AG04449 (cell line): ENCODE measurements at regions not wholly inside any gene's neighbourhood (a gene's known extent, or its start where the extent isn't known, plus 50 kb on each side); places are given as distances from the start of the nearest gene placed in this dataset.

Experiments used
- CTCF ChIA-PET: fragments of 350-600 bp; formaldehyde crosslinking; extraction: SDS; loops from one replicate; lab custom pipeline; 2021; ENCODE audit warnings: antibody characterized with exemption; lab: Yijun Ruan, JAX
- POLR2A ChIA-PET: fragments of 400-600, 350-600 bp; formaldehyde crosslinking; extraction: SDS; loops from one replicate; lab custom pipeline; 2020; ENCODE audit warnings: antibody characterized with exemption, inconsistent platforms; lab: Yijun Ruan, JAX
- DNase-seq: peaks from one replicate; pipeline ENCODE4 v3.0.0-alpha.2; 2010; ENCODE audit warnings: low read depth, low spot score
- H3K4me3 ChIP-seq: 2 replicates; pipeline ENCODE4 v1.5.1; 2011; ENCODE audit warnings: low read depth, mild to moderate bottlenecking, control low read depth, low read length
- CTCF ChIP-seq: IDR thresholded peaks from one replicate; pipeline ENCODE4 v1.5.1; 2011; ENCODE audit warnings: mild to moderate bottlenecking, moderate library complexity, low read length, control low read depth, inconsistent platforms; ENCODE audit not compliant: insufficient read depth; ENCODE audit errors: missing control alignments

DNA sequence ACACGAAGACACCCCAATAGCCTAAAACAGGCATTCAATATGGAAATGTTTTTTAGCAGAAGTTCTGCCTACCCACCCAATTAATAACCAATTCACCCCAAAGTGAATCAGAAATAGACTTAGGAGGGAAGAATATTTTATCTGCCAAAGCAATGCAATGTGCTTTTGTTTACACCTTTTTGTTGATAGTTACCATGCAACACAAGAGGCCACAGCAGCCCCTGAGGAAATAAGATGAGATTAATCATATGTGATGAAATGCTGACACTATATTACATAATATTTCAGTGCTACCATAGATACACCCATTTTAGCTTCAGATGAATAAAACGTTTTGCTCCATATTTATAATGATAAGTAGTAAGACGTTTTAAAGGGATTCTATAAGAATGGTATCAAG, 60.9 kb upstream of the RGS2 start:
- no peak for DNase-seq
- CTCF ChIA-PET: interaction anchor here (0.9 to 1.0 kb wide), 2 partner anchors 11 to 60 kb away, joined by 3 read pairs; no protein-coding TSS in a partner anchor

GRCh38 chr1:192749349-192749748, 59.5 kb upstream of the RGS2 start:
- no peak for DNase-seq
- no peak for TF ChIP-seq CTCF
- ChIA-PET POLR2A (no interaction called here), CTCF (interaction anchor here (1.0 kb wide), 1 partner anchor 12 kb away, joined by 5 read pairs; no protein-coding TSS in a partner anchor)
- H3K4me3 ChIP-seq: no peak overlapping the region

More for the DNA sequence above, 60.9 kb upstream of the RGS2 start:
- POLR2A ChIA-PET: interaction anchor here (1.1 kb wide), 1 partner anchor 15 kb away, joined by 3 read pairs; no protein-coding TSS in a partner anchor
- no peak overlapping the region for H3K4me3 ChIP-seq
- no peak for TF ChIP-seq CTCF

DNA sequence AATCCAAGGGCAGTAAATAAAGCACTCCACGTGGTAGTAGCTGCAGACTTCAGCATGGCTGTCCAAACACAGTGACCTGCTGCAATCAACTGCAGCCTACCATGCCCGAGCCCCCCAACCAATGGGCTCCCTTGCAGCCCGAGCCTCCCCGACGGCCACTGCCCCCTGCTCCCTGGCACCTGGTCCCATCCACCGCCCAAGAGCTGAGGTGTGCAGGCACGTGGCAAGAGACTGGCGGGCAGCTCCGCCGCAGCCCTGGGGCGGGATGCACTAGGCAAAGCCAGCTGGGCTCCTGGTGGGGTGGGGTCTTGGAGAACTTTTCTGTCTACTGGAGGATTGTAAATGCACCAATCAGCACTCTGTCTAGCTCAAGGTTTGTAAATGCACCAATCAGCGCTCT, 57.6 kb upstream of the RGS2 start:
- H3K4me3 ChIP-seq: no peak overlapping the region
- no peak for TF ChIP-seq CTCF
- POLR2A ChIA-PET: no interaction called here
- CTCF ChIA-PET: no interaction called here
- DNase-seq: no peak

- POLR2A ChIA-PET: no interaction called here
- TF ChIP-seq CTCF: no peak
Measured at GRCh38 chr1:192756314-192756713, 52.5 kb upstream of the RGS2 start.

DNA sequence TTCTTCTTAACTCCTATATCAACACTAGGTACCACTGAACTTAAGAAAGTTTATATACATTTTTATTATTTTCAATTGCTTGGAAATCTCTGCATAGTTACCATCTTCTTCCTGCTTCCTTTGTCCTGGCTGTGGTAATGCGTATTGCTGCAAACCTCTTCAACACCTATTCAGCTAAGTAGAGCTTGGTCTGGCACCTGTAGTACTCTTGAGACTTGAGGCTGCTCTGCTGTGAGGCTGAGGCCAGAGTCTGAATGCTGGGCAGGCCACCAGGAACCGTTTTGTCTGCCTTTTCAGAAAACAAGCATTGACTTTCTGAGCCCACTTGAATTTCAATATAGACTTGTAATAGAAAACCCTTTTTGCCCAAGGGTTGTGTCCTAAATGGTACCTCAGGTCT, 52.0 kb upstream of the RGS2 start:
- no peak overlapping the region for H3K4me3 ChIP-seq
- ChIA-PET CTCF (no interaction called here), POLR2A (no interaction called here)
- DNase-seq: no peak
- no peak for TF ChIP-seq CTCF

More at GRCh38 chr1:192756314-192756713, 52.5 kb upstream of the RGS2 start:
- no peak overlapping the region for H3K4me3 ChIP-seq
- DNase-seq: no peak
- CTCF ChIA-PET: no interaction called here

DNA sequence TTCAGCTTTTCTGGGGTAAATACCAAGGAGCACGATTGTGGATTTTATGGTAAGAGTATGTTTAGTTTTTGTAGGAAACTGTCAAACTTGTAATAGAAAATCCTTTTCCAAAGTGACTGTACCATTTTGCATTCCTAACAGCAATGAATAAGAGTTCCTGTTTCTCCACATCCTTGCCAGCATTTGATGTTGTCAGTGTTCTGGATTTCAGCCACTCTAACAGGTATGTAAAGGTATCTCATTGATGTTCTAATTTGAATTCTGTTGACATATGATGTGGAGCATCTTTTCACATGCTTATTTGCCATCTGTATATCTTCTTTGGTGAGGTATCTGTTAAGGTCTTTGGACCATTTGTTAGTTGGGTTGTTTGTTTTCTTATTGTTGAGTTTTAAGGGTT, 50.3 kb upstream of the RGS2 start:
- POLR2A ChIA-PET: no interaction called here
- DNase-seq: no peak
- CTCF ChIA-PET: interaction anchor here (0.9 kb wide), 1 partner anchor 52 kb away, joined by 3 read pairs; no protein-coding TSS in a partner anchor
- TF ChIP-seq CTCF: no peak
- H3K4me3 ChIP-seq: no peak overlapping the region
